ENCODE measurements at regions not wholly inside any gene's neighbourhood (a gene's known extent, or its start where the extent isn't known, plus 50 kb on each side); places are given as distances from the start of the nearest gene placed in this dataset.
"Not testable (repeated sequence)": the region's sequence is repeated elsewhere in the genome, so short reads cannot be mapped to it uniquely, and the experiment has no call there.

DNA sequence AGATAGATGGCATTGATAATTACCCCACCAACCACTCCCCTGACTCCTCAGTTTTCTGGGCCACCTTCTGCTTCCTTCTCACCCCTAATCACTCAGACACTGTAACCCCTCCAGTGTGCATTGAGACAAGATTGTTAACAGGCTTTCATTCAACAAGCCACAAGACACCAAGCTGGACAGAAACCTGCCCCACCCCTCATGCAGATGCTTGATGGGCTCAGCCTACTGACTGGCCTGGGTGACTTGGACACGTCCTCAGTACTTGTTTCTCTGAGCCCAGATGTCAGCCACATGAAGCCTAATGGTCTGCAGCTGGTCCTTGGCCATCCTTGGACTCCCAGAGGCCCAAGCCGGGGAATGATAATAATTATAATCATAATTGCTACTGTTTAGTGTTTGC lies 71.4 kb upstream of the SMIM23 start:
- no peak for DNase-seq (ENCODE audit: low spot score)

GRCh38 chr5:171714851-171715250 lies 70.8 kb upstream of the SMIM23 start:
- DNase-seq (ENCODE audit: low spot score), result no peak

GRCh38 chr5:171715551-171715950 lies 70.1 kb upstream of the SMIM23 start:
- DNase-seq (ENCODE audit: low spot score), result no peak

GRCh38 chr5:171720086-171720485 lies 65.5 kb upstream of the SMIM23 start:
- DNase-seq (ENCODE audit: low spot score), result no peak

DNA sequence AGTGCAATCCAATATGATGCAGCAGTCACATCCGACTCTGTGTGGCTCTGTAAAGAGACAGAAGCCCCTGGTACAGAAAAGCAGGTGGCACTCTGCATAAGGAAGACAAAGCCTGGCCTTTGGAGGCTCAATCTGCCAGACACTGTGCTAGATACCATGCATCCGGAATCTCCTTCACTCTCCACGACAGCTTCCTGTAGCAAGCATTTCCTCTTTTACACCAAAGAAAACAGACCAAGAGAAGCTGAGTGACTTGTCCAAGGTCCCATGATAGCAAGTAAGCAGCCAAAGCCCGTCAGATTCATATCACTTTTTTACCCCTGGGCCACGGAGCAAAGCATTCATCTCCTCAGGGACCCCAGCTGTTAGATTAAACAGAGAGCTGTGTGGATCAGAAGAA lies 64.2 kb upstream of the SMIM23 start:
- DNase-seq (ENCODE audit: low spot score), result no peak

DNA sequence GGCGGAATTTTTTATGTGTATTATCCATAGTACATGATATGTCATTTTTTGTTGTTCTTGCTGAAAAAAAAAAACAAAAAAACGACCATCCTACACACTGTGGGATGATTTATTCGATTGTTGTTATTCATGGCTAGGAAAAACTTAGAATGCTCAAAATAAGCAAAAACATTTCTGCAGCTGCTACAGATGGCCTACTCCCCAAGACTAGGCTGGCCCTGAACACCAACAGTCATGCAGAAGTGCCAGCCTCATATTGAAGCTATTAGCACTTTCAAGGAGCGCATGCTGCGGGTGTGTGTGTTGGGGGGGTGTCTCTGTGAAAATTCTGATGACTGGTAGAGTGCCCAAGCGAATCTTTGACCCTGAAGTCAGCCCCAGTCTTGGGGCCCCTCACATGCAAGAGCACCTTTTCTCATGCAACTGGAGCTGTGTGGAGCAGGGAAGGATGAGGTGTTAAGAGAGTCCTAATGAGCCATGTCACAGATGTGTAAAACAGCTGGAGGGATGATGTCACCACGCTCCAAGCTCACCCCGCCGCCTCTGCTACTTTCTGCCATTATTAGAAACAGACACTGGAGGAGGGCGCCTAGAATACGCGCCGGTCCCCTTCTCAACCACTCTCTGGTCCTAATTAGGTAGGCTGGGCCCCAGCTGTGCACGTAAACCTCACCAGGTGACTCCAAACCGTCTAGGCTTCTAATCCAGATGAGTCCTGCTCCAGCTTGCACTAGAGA lies 61.0 kb upstream of the SMIM23 start:
- DNase-seq (ENCODE audit: low spot score), result no peak

DNA sequence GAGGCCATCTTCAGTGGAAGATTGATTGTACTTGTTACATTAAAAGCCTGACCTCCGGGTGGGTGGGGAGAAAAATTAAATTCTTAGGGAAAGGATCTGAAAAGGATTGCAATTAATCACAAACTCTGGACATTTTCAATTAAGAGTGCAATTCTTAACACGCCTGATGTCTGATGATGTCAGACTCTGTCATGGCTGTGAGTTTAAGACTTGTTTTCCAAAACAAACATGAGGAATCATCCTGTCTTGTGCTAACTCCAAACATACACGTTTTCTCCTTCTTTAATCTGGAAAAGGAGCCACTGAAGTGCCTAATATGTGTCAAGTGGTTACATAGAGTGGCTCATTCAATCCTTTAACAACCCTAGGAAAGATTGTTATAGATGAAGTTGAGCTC lies 60.4 kb upstream of the SMIM23 start:
- DNase-seq (ENCODE audit: low spot score), result no peak

DNA sequence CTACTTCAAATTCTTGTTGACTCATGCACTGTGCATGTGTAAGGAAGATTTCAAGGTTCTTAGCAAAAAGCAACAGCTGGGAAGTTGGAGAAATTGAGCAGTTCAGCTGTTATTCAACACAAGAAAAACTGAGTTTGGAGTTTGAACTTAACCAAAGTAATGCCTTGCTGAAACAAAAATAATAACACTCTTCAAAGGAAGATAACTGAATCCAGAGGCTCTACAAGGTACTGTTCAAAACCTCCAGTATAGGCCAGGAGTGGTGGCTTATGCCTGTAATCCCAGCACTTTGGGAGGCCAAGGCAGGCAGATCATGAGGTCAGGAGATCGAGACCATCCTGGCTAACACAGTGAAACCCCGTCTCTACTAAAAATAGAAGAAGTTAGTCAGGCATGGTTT lies 58.8 kb upstream of the SMIM23 start:
- DNase-seq (ENCODE audit: low spot score), result not testable (repeated sequence)

DNA sequence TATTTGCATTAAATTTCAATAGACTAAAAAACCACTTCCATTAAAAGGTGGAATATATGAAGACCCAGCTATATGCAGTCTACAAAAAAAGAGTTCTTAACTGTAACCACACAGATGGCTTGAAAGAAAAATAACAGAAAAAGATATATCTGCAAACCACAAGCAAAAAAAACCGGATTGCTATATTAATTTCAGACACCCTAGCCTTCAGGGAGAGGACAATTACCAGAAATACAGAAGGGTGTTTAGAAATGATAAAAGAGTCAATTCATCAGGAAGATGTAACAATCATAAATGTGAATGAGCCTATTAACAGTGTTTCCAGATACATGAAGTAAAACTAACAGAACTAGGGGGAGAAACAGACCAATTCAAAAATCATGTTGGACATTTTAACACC lies 56.9 kb upstream of the SMIM23 start:
- DNase-seq (ENCODE audit: low spot score), result no peak

Data from AG08396 (cell line).